H9 (cell line): ENCODE measurements at regions not wholly inside any gene's neighbourhood (a gene's known extent, or its start where the extent isn't known, plus 50 kb on each side); places are given as distances from the start of the nearest gene placed in this dataset.

Source experiments
- DNase-seq: peaks from one replicate; pipeline ENCODE4 v3.0.0-alpha.2; 2017
- H2AFZ ChIP-seq: one replicate; pipeline ENCODE4 v1.6.1; 2013; ENCODE audit warnings: mild to moderate bottlenecking, low read length, control low read depth, moderate library complexity
- H2AK5ac ChIP-seq: 2 replicates; pipeline ENCODE4 v1.6.1; 2013; ENCODE audit warnings: low read length, control low read depth, mixed read lengths; ENCODE audit not compliant: insufficient read length
- H2BK120ac ChIP-seq: one replicate; pipeline ENCODE4 v1.6.1; 2013; ENCODE audit warnings: low read depth, mild to moderate bottlenecking, low read length, control low read depth, inconsistent platforms; ENCODE audit not compliant: poor library complexity, severe bottlenecking
- H2BK12ac ChIP-seq: 2 replicates; pipeline ENCODE4 v1.6.1; 2013; ENCODE audit warnings: low read length, control low read depth, mixed read lengths, low read depth; ENCODE audit not compliant: insufficient read length
- H2BK15ac ChIP-seq: 2 replicates; pipeline ENCODE4 v1.6.1; 2013; ENCODE audit warnings: low read depth, low read length, control low read depth
- H2BK20ac ChIP-seq: one replicate; pipeline ENCODE4 v1.6.1; 2013; ENCODE audit warnings: low read depth, mild to moderate bottlenecking, low read length, control low read depth, inconsistent platforms; ENCODE audit not compliant: poor library complexity, severe bottlenecking
- H2BK5ac ChIP-seq: 2 replicates; pipeline ENCODE4 v1.6.1; 2013; ENCODE audit warnings: low read length, control low read depth, mixed read lengths; ENCODE audit not compliant: insufficient read length
- H3K14ac ChIP-seq: 2 replicates; pipeline ENCODE4 v1.6.1; 2013; ENCODE audit warnings: low read length, control low read depth; ENCODE audit not compliant: insufficient read depth
- H3K18ac ChIP-seq: 2 replicates; pipeline ENCODE4 v1.6.1; 2013; ENCODE audit warnings: low read depth, mild to moderate bottlenecking, mixed read lengths, low read length, control low read depth; ENCODE audit not compliant: insufficient read length
- H3K23ac ChIP-seq: 2 replicates; pipeline ENCODE4 v1.6.1; 2013; ENCODE audit warnings: low read length, control low read depth, mixed read lengths, low read depth; ENCODE audit not compliant: insufficient read length
- H3K23me2 ChIP-seq: 2 replicates; pipeline ENCODE4 v1.6.1; 2013; ENCODE audit warnings: low read depth, mild to moderate bottlenecking, mixed read lengths, low read length, control low read depth; ENCODE audit not compliant: insufficient read length, poor library complexity, severe bottlenecking
- H3K27ac ChIP-seq: 2 replicates; pipeline ENCODE4 v1.5.1; 2013; ENCODE audit warnings: low read length, control low read depth, mixed read lengths, low read depth; ENCODE audit not compliant: insufficient read length
- H3K27me3 ChIP-seq: 2 replicates; pipeline ENCODE4 v1.6.1; 2013; ENCODE audit warnings: low read length, control low read depth, inconsistent platforms; ENCODE audit not compliant: insufficient read depth
- H3K4ac ChIP-seq: 2 replicates; pipeline ENCODE4 v1.6.1; 2013; ENCODE audit warnings: low read depth, mild to moderate bottlenecking, control low read depth, inconsistent platforms, low read length, moderate library complexity
- H3K4me1 ChIP-seq: 2 replicates; pipeline ENCODE4 v1.6.1; 2013; ENCODE audit warnings: low read length, control low read depth, inconsistent platforms; ENCODE audit not compliant: insufficient read depth
- H3K4me2 ChIP-seq: 2 replicates; pipeline ENCODE4 v1.6.1; 2013; ENCODE audit warnings: low read length, control low read depth, mixed read lengths; ENCODE audit not compliant: insufficient read length, insufficient read depth
- H3K56ac ChIP-seq: 2 replicates; pipeline ENCODE4 v1.6.1; 2013; ENCODE audit warnings: low read depth, mild to moderate bottlenecking, mixed read lengths, low read length, control low read depth; ENCODE audit not compliant: insufficient read length
- H3K79me1 ChIP-seq: 2 replicates; pipeline ENCODE4 v1.6.1; 2013; ENCODE audit warnings: low read depth, mild to moderate bottlenecking, moderate library complexity, low read length, control low read depth, inconsistent platforms; ENCODE audit not compliant: insufficient read depth, poor library complexity, severe bottlenecking
- H3K79me2 ChIP-seq: 2 replicates; pipeline ENCODE4 v1.6.1; 2013; ENCODE audit warnings: low read length, control low read depth, inconsistent platforms; ENCODE audit not compliant: insufficient read depth
- H3K9ac ChIP-seq: 2 replicates; pipeline ENCODE4 v1.6.1; 2013; ENCODE audit warnings: low read length, control low read depth, mixed read lengths; ENCODE audit not compliant: insufficient read length; ENCODE audit errors: extremely low read depth
- H3K9me3 ChIP-seq: one replicate; pipeline ENCODE4 v1.6.1; 2013; ENCODE audit warnings: low read depth, low read length, inconsistent platforms; ENCODE audit not compliant: control insufficient read depth
- H3T11ph ChIP-seq: one replicate; pipeline ENCODE4 v1.6.1; 2013; ENCODE audit warnings: mild to moderate bottlenecking, low read length, control low read depth, inconsistent platforms
- H4K20me1 ChIP-seq: one replicate; pipeline ENCODE4 v1.6.1; 2013; ENCODE audit not compliant: control insufficient read depth, insufficient read length, insufficient read depth
- H4K5ac ChIP-seq: 2 replicates; pipeline ENCODE4 v1.6.1; 2013; ENCODE audit warnings: low read depth, mild to moderate bottlenecking, mixed read lengths, low read length, control low read depth; ENCODE audit not compliant: insufficient read length
- H4K8ac ChIP-seq: replicated peaks from 2 replicates; pipeline ENCODE4 v1.6.1; 2013; ENCODE audit warnings: low read length, control low read depth, mixed read lengths, low read depth; ENCODE audit not compliant: insufficient read length
- H4K91ac ChIP-seq: 2 replicates; pipeline ENCODE4 v1.6.1; 2013; ENCODE audit warnings: low read depth, mild to moderate bottlenecking, moderate library complexity, mixed read lengths, low read length, control low read depth; ENCODE audit not compliant: insufficient read length
- H3K27ac Mint-ChIP-seq, 3 experiments: 2 replicates in 2 of 3; 3 replicates in 1 of 3; pipeline ENCODE4 v1.8.0; 2020 to 2021; ENCODE audit warnings: mixed read lengths in 3 of 3, mild to moderate bottlenecking in 1 of 3, moderate library complexity in 1 of 3
- H3K27me3 Mint-ChIP-seq: 2 replicates; pipeline ENCODE4 v1.8.0; 2021; ENCODE audit warnings: low read depth, mild to moderate bottlenecking, moderate library complexity, mixed read lengths
- H3K36me3 Mint-ChIP-seq, 3 experiments: 2 replicates in 2 of 3; 3 replicates in 1 of 3; pipeline ENCODE4 v1.8.0; 2020 to 2021; ENCODE audit warnings: low read depth in 3 of 3, mixed read lengths in 3 of 3; ENCODE audit not compliant: insufficient read depth in 1 of 3
- H3K4me1 Mint-ChIP-seq, 2 experiments: 2 replicates each; pipeline ENCODE4 v1.8.0; 2020; ENCODE audit warnings: mixed read lengths in 2 of 2
- H3K4me3 Mint-ChIP-seq, 2 experiments: 2 replicates in 1 of 2; 3 replicates in 1 of 2; pipeline ENCODE4 v1.8.0; 2020 to 2021; ENCODE audit warnings: mild to moderate bottlenecking in 2 of 2, mixed read lengths in 2 of 2, moderate library complexity in 1 of 2
- H3K9me3 Mint-ChIP-seq, 2 experiments: 2 replicates in 1 of 2; 3 replicates in 1 of 2; pipeline ENCODE4 v1.8.0; 2020; ENCODE audit warnings: mild to moderate bottlenecking in 2 of 2, mixed read lengths in 2 of 2, moderate library complexity in 1 of 2
- TF ChIP-seq, protein P1 (sequence below): fragments of 200-600 bp; sonication (generic); conservative IDR thresholded peaks from 3 replicates; pipeline ENCODE4 v1.8.0; 2021; ENCODE audit warnings: antibody characterized with exemption, mild to moderate bottlenecking

DNA sequence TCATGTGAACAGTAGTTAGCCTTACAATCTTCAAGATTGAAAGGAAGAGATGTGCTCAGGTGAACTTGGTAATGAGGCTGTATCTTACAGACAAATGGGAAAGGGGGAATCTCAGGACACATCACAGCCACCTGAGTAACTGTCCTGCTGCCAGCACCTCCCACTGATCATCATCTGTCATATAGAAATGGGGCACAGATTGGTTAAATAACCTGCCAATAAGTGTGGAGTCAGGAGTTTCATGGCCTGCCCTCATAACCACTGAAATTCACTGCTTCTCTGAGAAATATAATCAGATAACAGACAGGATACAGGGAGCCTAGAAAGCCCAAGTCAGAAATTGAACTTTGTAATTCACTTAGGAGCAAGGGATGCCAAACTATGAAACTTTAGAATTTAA lies 64.9 kb upstream of the TAS2R16 start:
- DNase-seq: no peak
- Histone ChIP-seq H4K20me1 (no peaks in the 10 kb centered on the region), H3K9me3 (no peaks in the 10 kb centered on the region), H3K4ac (no peak overlapping the region), H3K23ac (no peak overlapping the region), H2AK5ac (no peak overlapping the region), H3K23me2 (no peaks in the 10 kb centered on the region), H3K4me2 (no peak overlapping the region), H4K8ac (no peak overlapping the region), H3K79me1 (no peaks in the 10 kb centered on the region), H3K79me2 (no peaks in the 10 kb centered on the region), H3K4me1 (no peaks in the 10 kb centered on the region), H2AFZ (no peak overlapping the region), H4K91ac (no peak overlapping the region), H2BK20ac (no peak overlapping the region), H3K27me3 (no peaks in the 10 kb centered on the region), H2BK12ac (no peak overlapping the region), H3K18ac (no peak overlapping the region), H3K9ac (no peak overlapping the region), H2BK120ac (no peak overlapping the region), H3K27ac (no peak overlapping the region), H4K5ac (no peak overlapping the region), H3K56ac (no peak overlapping the region), H2BK5ac (no peak overlapping the region), H3K14ac (no peak overlapping the region), H3T11ph (no peak overlapping the region), H2BK15ac (no peak overlapping the region)
- H3K4me3 Mint-ChIP-seq: no peak overlapping the region
- H3K9me3 Mint-ChIP-seq: no peaks in the 10 kb centered on the region
- no peaks in the 10 kb centered on the region for H3K27me3 Mint-ChIP-seq
- H3K27ac Mint-ChIP-seq: no peak overlapping the region
- H3K36me3 Mint-ChIP-seq: no peaks in the 10 kb centered on the region
- TF ChIP-seq, protein P1, sequence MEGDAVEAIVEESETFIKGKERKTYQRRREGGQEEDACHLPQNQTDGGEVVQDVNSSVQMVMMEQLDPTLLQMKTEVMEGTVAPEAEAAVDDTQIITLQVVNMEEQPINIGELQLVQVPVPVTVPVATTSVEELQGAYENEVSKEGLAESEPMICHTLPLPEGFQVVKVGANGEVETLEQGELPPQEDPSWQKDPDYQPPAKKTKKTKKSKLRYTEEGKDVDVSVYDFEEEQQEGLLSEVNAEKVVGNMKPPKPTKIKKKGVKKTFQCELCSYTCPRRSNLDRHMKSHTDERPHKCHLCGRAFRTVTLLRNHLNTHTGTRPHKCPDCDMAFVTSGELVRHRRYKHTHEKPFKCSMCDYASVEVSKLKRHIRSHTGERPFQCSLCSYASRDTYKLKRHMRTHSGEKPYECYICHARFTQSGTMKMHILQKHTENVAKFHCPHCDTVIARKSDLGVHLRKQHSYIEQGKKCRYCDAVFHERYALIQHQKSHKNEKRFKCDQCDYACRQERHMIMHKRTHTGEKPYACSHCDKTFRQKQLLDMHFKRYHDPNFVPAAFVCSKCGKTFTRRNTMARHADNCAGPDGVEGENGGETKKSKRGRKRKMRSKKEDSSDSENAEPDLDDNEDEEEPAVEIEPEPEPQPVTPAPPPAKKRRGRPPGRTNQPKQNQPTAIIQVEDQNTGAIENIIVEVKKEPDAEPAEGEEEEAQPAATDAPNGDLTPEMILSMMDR: no peak
- H3K4me1 Mint-ChIP-seq: no peaks in the 10 kb centered on the region
